GM23248 (cell line): ENCODE measurements at regions not wholly inside any gene's neighbourhood (a gene's known extent, or its start where the extent isn't known, plus 50 kb on each side); places are given as distances from the start of the nearest gene placed in this dataset.

ENCODE experiments used
- EZH2 ChIP-seq: fragments of 200-600 bp; sonication (generic); IDR thresholded peaks from 2 replicates; pipeline ENCODE4 v1.6.1; 2018; ENCODE audit warnings: antibody characterized with exemption, mild to moderate bottlenecking; ENCODE audit not compliant: insufficient read depth, poor library complexity, severe bottlenecking
- EZH2phosphoT487 ChIP-seq: fragments of 200-600 bp; sonication (generic); IDR thresholded peaks from 2 replicates; pipeline ENCODE4 v1.6.1; 2018; ENCODE audit warnings: antibody characterized with exemption, moderate library complexity, mild to moderate bottlenecking, low read depth; ENCODE audit not compliant: insufficient read depth

GRCh38 chr2:236430584-236430983 is 139.0 kb upstream of the ACKR3 start:
- TF ChIP-seq EZH2, result no peak
- no peak for TF ChIP-seq EZH2phosphoT487
